H1 (cell line): ENCODE measurements at regions not wholly inside any gene's neighbourhood (a gene's known extent, or its start where the extent isn't known, plus 50 kb on each side); places are given as distances from the start of the nearest gene placed in this dataset.
A peak's percentile ranks its signal among the peaks of the same experiment; 100 is the strongest.

ENCODE experiments used
- CTCF ChIA-PET: fragments of 300-600 bp; sonication (Branson Sonifier 250); formaldehyde crosslinking; loops from one replicate; lab custom pipeline; 2021; ENCODE audit not compliant: partially characterized antibody; lab: Charles Lee
- POLR2A ChIA-PET: fragments of 300-600 bp; sonication (Branson Sonifier 250); formaldehyde crosslinking; loops from one replicate; lab custom pipeline; 2021; ENCODE audit warnings: inconsistent platforms; ENCODE audit not compliant: partially characterized antibody; lab: Charles Lee
- DNase-seq, 2 experiments: peaks; one replicate each; pipeline versions ENCODE4 v3.0.0 to v3.0.0-alpha.2; 2010 to 2022; ENCODE audit warnings: low spot score in 2 of 2, low read depth in 1 of 2, mixed read lengths in 1 of 2
- FAIRE-seq: peaks from 2 replicates; lab custom pipeline; 2011; peaks lifted over from hg19 to GRCh38; lab: Jason Lieb, UNC
- H2AFZ ChIP-seq: 2 replicates; pipeline ENCODE4 v1.8.1; 2012; ENCODE audit warnings: low read length, inconsistent platforms
- H2AK5ac ChIP-seq: 2 replicates; pipeline ENCODE4 v1.6.1; 2013; ENCODE audit warnings: low read depth, low read length
- H2BK120ac ChIP-seq: replicated peaks from 2 replicates; pipeline ENCODE3; 2013; ENCODE audit warnings: low read depth, low read length, inconsistent platforms
- H2BK12ac ChIP-seq: 2 replicates; pipeline ENCODE4 v1.6.1; 2013; ENCODE audit warnings: low read depth, low read length
- H2BK15ac ChIP-seq: 2 replicates; pipeline ENCODE4 v1.6.1; 2013; ENCODE audit warnings: low read length
- H2BK20ac ChIP-seq: 2 replicates; pipeline ENCODE4 v1.6.1; 2013; ENCODE audit warnings: low read length
- H2BK5ac ChIP-seq: 2 replicates; pipeline ENCODE4 v1.6.1; 2013; ENCODE audit warnings: low read depth, low read length
- H3K14ac ChIP-seq: 2 replicates; pipeline ENCODE4 v1.6.1; 2013; ENCODE audit warnings: inconsistent platforms; ENCODE audit not compliant: insufficient read length
- H3K18ac ChIP-seq: 2 replicates; pipeline ENCODE4 v1.6.1; 2013; ENCODE audit warnings: low read length; ENCODE audit errors: extremely low read depth
- H3K23ac ChIP-seq: 2 replicates; pipeline ENCODE4 v1.6.1; 2013; ENCODE audit warnings: inconsistent platforms; ENCODE audit not compliant: insufficient read length
- H3K23me2 ChIP-seq: 2 replicates; pipeline ENCODE4 v1.6.1; 2013; ENCODE audit warnings: low read depth, low read length
- H3K27ac ChIP-seq: 2 replicates; pipeline ENCODE4 v1.6.1; 2011; ENCODE audit warnings: low read depth, low read length, inconsistent platforms
- H3K27me3 ChIP-seq, 4 experiments: replicated peaks in 1 of 4; 1 replicate in 1 of 4; 2 replicates in 3 of 4; pipeline versions ENCODE4 v1.6.1 to v1.8.1; 2011 to 2013; ENCODE audit warnings: low read length in 3 of 4, mild to moderate bottlenecking in 3 of 4, inconsistent platforms in 2 of 4, mixed read lengths in 2 of 4, moderate library complexity in 1 of 4; ENCODE audit not compliant: control insufficient read depth in 3 of 4, insufficient read depth in 3 of 4; ENCODE audit errors: extremely low read depth in 1 of 4
- H3K36me3 ChIP-seq, 4 experiments: 2 replicates each; pipeline versions ENCODE4 v1.6.1 to v1.8.1; 2011 to 2013; ENCODE audit warnings: mild to moderate bottlenecking in 4 of 4, low read length in 3 of 4, moderate library complexity in 2 of 4, control low read depth in 1 of 4, inconsistent platforms in 1 of 4; ENCODE audit not compliant: insufficient read depth in 4 of 4, control insufficient read depth in 2 of 4
- H3K4ac ChIP-seq: replicated peaks from 2 replicates; pipeline ENCODE3; 2013; ENCODE audit warnings: low read length, low read depth, mixed read lengths, inconsistent platforms; ENCODE audit not compliant: insufficient read length
- H3K4me1 ChIP-seq, 4 experiments: replicated peaks in 1 of 4; 1 replicate in 1 of 4; 2 replicates in 3 of 4; pipeline versions ENCODE4 v1.6.1 to v1.8.1; 2011 to 2013; ENCODE audit warnings: low read length in 3 of 4, inconsistent platforms in 2 of 4, mixed read lengths in 1 of 4; ENCODE audit not compliant: insufficient read depth in 4 of 4, control insufficient read depth in 3 of 4
- H3K4me2 ChIP-seq, 2 experiments: 2 replicates each; pipeline versions ENCODE4 v1.6.1 to v1.8.1; 2011 to 2013; ENCODE audit warnings: low read depth in 2 of 2, low read length in 2 of 2, control low read depth in 1 of 2, inconsistent platforms in 1 of 2, mild to moderate bottlenecking in 1 of 2; ENCODE audit not compliant: insufficient read depth in 1 of 2
- H3K4me3 ChIP-seq, 4 experiments: fragments of 200-600, 300-600 bp in 1 of 4; sonication (generic), shearing (Covaris generic), sonication (Bioruptor Twin) in 1 of 4; 2 replicates each; pipeline versions ENCODE4 v1.5.1 to v1.8.1; 2011 to 2016; ENCODE audit warnings: low read length in 4 of 4, low read depth in 3 of 4, control low read depth in 2 of 4, inconsistent platforms in 2 of 4, mild to moderate bottlenecking in 2 of 4, mixed read lengths in 1 of 4, moderate library complexity in 1 of 4; ENCODE audit not compliant: insufficient read depth in 2 of 4; ENCODE audit errors: extremely low read depth in 1 of 4
- H3K56ac ChIP-seq: replicated peaks from 2 replicates; pipeline ENCODE3; 2013; ENCODE audit warnings: low read depth, mild to moderate bottlenecking, mixed read lengths, low read length, inconsistent platforms; ENCODE audit not compliant: insufficient read length
- H3K79me1 ChIP-seq: 2 replicates; pipeline ENCODE4 v1.6.1; 2013; ENCODE audit warnings: low read depth, low read length, control low read depth
- H3K79me2 ChIP-seq, 2 experiments: 2 replicates each; pipeline versions ENCODE4 v1.6.1 to v1.8.1; 2012 to 2013; ENCODE audit warnings: low read length in 2 of 2, mild to moderate bottlenecking in 2 of 2, inconsistent platforms in 1 of 2; ENCODE audit not compliant: insufficient read depth in 2 of 2, control insufficient read depth in 1 of 2
- H3K9ac ChIP-seq, 4 experiments: replicated peaks in 1 of 4; 1 replicate in 1 of 4; 2 replicates in 3 of 4; pipeline versions ENCODE4 v1.6.1 to v1.8.1; 2011 to 2013; ENCODE audit warnings: low read depth in 3 of 4, low read length in 3 of 4, control low read depth in 2 of 4, mild to moderate bottlenecking in 2 of 4, moderate library complexity in 2 of 4, inconsistent platforms in 1 of 4; ENCODE audit errors: extremely low read depth in 1 of 4
- H3K9me3 ChIP-seq, 2 experiments: 2 replicates each; pipeline versions ENCODE4 v1.6.1 to v1.8.1; 2012 to 2013; ENCODE audit warnings: mild to moderate bottlenecking in 2 of 2, moderate library complexity in 2 of 2, control low read depth in 1 of 2, inconsistent platforms in 1 of 2, low read depth in 1 of 2, low read length in 1 of 2, mixed read lengths in 1 of 2; ENCODE audit not compliant: insufficient read depth in 2 of 2
- H4K20me1 ChIP-seq, 2 experiments: replicated peaks in 1 of 2; 2 replicates each; pipeline versions ENCODE3 to v1.8.1; 2011 to 2013; ENCODE audit warnings: inconsistent platforms in 2 of 2, low read length in 2 of 2, mild to moderate bottlenecking in 1 of 2; ENCODE audit not compliant: insufficient read depth in 2 of 2, control insufficient read depth in 1 of 2
- H4K5ac ChIP-seq: 2 replicates; pipeline ENCODE4 v1.6.1; 2013; ENCODE audit warnings: low read length, low read depth, mixed read lengths, inconsistent platforms; ENCODE audit not compliant: insufficient read length
- H4K8ac ChIP-seq: 2 replicates; pipeline ENCODE4 v1.8.0; 2013; ENCODE audit warnings: mild to moderate bottlenecking, moderate library complexity, low read length, inconsistent platforms; ENCODE audit not compliant: insufficient read depth; ENCODE audit errors: extremely low read depth
- H4K91ac ChIP-seq: replicated peaks from 2 replicates; pipeline ENCODE3; 2013; ENCODE audit warnings: low read length, mixed read lengths, inconsistent platforms; ENCODE audit not compliant: insufficient read length
- BCL11A ChIP-seq, 2 experiments: IDR thresholded peaks; one replicate each; pipeline ENCODE4 v1.6.1; 2011; ENCODE audit warnings: low read depth in 2 of 2, low read length in 2 of 2, mild to moderate bottlenecking in 2 of 2
- CREB1 ChIP-seq: IDR thresholded peaks from 2 replicates; pipeline ENCODE4 v1.6.1; 2012; ENCODE audit warnings: inconsistent platforms
- E2F6 ChIP-seq: IDR thresholded peaks from 2 replicates; pipeline ENCODE4 v1.6.1; 2012; ENCODE audit warnings: inconsistent platforms
- EP300 ChIP-seq, 2 experiments: IDR thresholded peaks; 1 replicate in 1 of 2; 2 replicates in 1 of 2; pipeline ENCODE4 v1.6.1; 2011 to 2012; ENCODE audit warnings: low read depth in 2 of 2, low read length in 2 of 2, mild to moderate bottlenecking in 2 of 2, borderline replicate concordance in 1 of 2, inconsistent platforms in 1 of 2, moderate library complexity in 1 of 2
- HDAC6 ChIP-seq: IDR thresholded peaks from one replicate; pipeline ENCODE4 v1.7.1; 2012; ENCODE audit warnings: low read depth, mild to moderate bottlenecking, inconsistent platforms, low read length, moderate library complexity
- POLR2A ChIP-seq, 2 experiments: IDR thresholded peaks; 1 replicate in 1 of 2; 2 replicates in 1 of 2; pipeline ENCODE4 v1.6.1; 2011; ENCODE audit warnings: low read depth in 2 of 2, low read length in 2 of 2, mild to moderate bottlenecking in 2 of 2; ENCODE audit errors: control extremely low read depth in 1 of 2
- POLR2AphosphoS5 ChIP-seq: IDR thresholded peaks from 2 replicates; pipeline ENCODE4 v1.6.1; 2011; ENCODE audit warnings: low read depth, low read length
- POU5F1 ChIP-seq: IDR thresholded peaks from 2 replicates; pipeline ENCODE4 v1.6.1; 2011; ENCODE audit warnings: low read depth, mild to moderate bottlenecking, low read length, moderate library complexity
- RFX5 ChIP-seq: IDR thresholded peaks from 2 replicates; pipeline ENCODE4 v1.6.1; 2011; ENCODE audit warnings: low read depth, low read length, improper control_type of control experiment, borderline replicate concordance
- YY1 ChIP-seq: IDR thresholded peaks from 2 replicates; pipeline ENCODE4 v1.6.1; 2011; ENCODE audit warnings: low read depth, mild to moderate bottlenecking, low read length
- WGBS, 2 experiments: shearing (Covaris generic) in 1 of 2; methylation state at CpG; one replicate each; pipeline versions ENCODE4 v1.1.6 to v1.1.7; 2013 to 2015; ENCODE audit warnings: low lambda C conversion rate in 2 of 2, mixed read lengths in 2 of 2, inconsistent platforms in 1 of 2, low coverage in 1 of 2, missing lambda C conversion rate in 1 of 2; ENCODE audit not compliant: insufficient replicate concordance in 2 of 2, insufficient coverage in 1 of 2, insufficient read length in 1 of 2; ENCODE audit errors: extremely low coverage in 1 of 2, missing lambda C conversion rate in 1 of 2; 5-methylcytosine and 5-hydroxymethylcytosine counted together

GRCh38 chr7:3235322-3235721, 65.7 kb upstream of the SDK1 start:
- H3K18ac ChIP-seq: no peak overlapping the region
- H3K4me1 ChIP-seq: no peaks in the 10 kb centered on the region

More at GRCh38 chr7:3235322-3235721, 65.7 kb upstream of the SDK1 start:
- no peak overlapping the region for H3K4me2 ChIP-seq
- H4K91ac ChIP-seq: no peak overlapping the region
- peaks cover 0 to 7% of the 10 kb centered on the region in 2 experiments for H4K20me1 ChIP-seq
- H3K23me2 ChIP-seq: peaks cover 6% of the 10 kb centered on the region
- H3K23ac ChIP-seq: no peak overlapping the region
- no peak for DNase-seq
- H2BK20ac ChIP-seq: peak overlapping the region; percentile 66; the same call in 1 of the 2 replicates
- no peak overlapping the region for H4K5ac ChIP-seq
- 91% methylated on average over 4 of the region's 4 CpGs; no CpG with 5 or more reads in 1 of the 2 experiments for WGBS, 2 experiments
- H2AFZ ChIP-seq: no peak overlapping the region
- H2BK15ac ChIP-seq: no peak overlapping the region
- peaks cover 3 to 4% of the 10 kb centered on the region in 2 experiments; a peak in 2 of 4 replicates for H3K9me3 ChIP-seq
- H2BK5ac ChIP-seq: no peak overlapping the region
- no peak overlapping the region for H3K4ac ChIP-seq
- no peak overlapping the region for H3K14ac ChIP-seq
- H3K56ac ChIP-seq: peak overlapping the region; percentile 89
- H3K27me3 ChIP-seq: no peaks in the 10 kb centered on the region
- H3K79me2 ChIP-seq: no peaks in the 10 kb centered on the region
- H3K9ac ChIP-seq: no peak overlapping the region
- no peak overlapping the region for H3K27ac ChIP-seq
- CTCF ChIA-PET: interaction anchor here (1.2 kb wide), 1 partner anchor 8 kb away, joined by 3 read pairs; no protein-coding TSS in a partner anchor
- no peaks in the 10 kb centered on the region for H3K79me1 ChIP-seq
- no peak overlapping the region; the same call in 1 of the 2 replicates for H2AK5ac ChIP-seq
- H3K36me3 ChIP-seq: no peaks in the 10 kb centered on the region
- H4K8ac ChIP-seq: no peak overlapping the region
- POLR2A ChIA-PET: no interaction called here
- H3K4me3 ChIP-seq: no peak overlapping the region
- H2BK120ac ChIP-seq: no peak overlapping the region
- H2BK12ac ChIP-seq: no peak overlapping the region
- TF ChIP-seq RFX5 (no peak), E2F6 (no peak), POU5F1 (no peak), EP300 (IDR thresholded peaks at IDR 0.05; ENCODE audit: borderline replicate concordance in 1 of 2, low read depth in 2 of 2, low read length in 2 of 2) (no peak), POLR2AphosphoS5 (no peak), YY1 (no peak), POLR2A (IDR thresholded peaks at IDR 0.05; ENCODE audit: control extremely low read depth in 1 of 2, low read depth in 2 of 2, low read length in 2 of 2) (no peak), HDAC6 (no peak), BCL11A (IDR thresholded peaks at IDR 0.05; ENCODE audit: low read depth in 2 of 2, low read length in 2 of 2) (no peak), CREB1 (no peak)
- FAIRE-seq: no peak
